ENCODE measurements at regions not wholly inside any gene's neighbourhood (a gene's known extent, or its start where the extent isn't known, plus 50 kb on each side); places are given as distances from the start of the nearest gene placed in this dataset.
"Not testable (repeated sequence)": the region's sequence is repeated elsewhere in the genome, so short reads cannot be mapped to it uniquely, and the experiment has no call there.

GRCh38 chr1:209095627-209096595, 487.6 kb upstream of the CAMK1G start:
- no peak for DNase-seq

- DNase-seq = no peak
These were observed 483.1 kb upstream of the CAMK1G start for GRCh38 chr1:209100460-209100859.

- DNase-seq = no peak
These were observed 482.4 kb upstream of the CAMK1G start for GRCh38 chr1:209101106-209101505.

GRCh38 chr1:209102120-209102519, 481.4 kb upstream of the CAMK1G start:
- no peak for DNase-seq

GRCh38 chr1:209102531-209102930, 481.0 kb upstream of the CAMK1G start:
- no peak for DNase-seq

DNA sequence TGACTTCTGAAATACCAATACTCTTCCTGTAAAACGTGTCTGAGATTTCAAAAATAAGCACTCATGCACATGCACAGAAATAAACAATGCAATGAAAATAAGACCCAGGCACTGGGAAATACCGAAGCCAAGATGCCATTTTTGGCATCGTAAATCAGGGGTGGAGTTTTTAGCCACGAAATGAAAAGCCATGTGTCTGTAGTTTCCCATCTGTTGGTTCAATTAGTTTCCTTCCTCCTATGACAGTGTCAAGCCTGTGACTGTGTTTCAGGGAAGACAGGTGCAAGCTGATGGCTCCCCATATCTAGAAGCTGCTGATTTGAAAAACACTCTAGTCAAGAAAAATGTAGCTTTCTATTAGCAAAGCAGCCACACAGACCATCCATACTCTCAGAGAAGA, 480.4 kb upstream of the CAMK1G start:
- DNase-seq = no peak

DNA sequence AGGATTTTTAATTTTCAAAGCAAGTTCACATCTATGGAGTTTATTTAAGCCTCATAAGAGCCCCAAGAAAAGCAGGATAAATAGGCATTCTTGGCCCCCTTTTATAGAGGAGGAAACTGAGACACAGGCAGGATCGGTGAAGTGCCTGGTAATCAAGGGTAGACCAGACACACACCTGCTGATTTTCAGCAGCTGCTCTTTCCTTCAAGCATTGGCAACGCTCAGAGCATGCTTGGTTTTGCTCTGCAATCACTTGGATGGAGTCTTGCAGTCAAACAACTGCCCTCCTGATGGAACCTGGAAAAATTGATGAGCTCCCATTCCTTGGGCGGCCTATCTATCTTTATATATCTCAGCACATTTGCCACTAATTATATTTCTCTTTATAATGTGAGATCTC, 478.9 kb upstream of the CAMK1G start:
- no peak for DNase-seq

GRCh38 chr1:209105701-209106100, 477.8 kb upstream of the CAMK1G start:
- no peak for DNase-seq

- no peak for DNase-seq
These were observed 477.2 kb upstream of the CAMK1G start for GRCh38 chr1:209106237-209106741.

- no peak for DNase-seq
These were observed 476.7 kb upstream of the CAMK1G start for GRCh38 chr1:209106861-209107260.

DNA sequence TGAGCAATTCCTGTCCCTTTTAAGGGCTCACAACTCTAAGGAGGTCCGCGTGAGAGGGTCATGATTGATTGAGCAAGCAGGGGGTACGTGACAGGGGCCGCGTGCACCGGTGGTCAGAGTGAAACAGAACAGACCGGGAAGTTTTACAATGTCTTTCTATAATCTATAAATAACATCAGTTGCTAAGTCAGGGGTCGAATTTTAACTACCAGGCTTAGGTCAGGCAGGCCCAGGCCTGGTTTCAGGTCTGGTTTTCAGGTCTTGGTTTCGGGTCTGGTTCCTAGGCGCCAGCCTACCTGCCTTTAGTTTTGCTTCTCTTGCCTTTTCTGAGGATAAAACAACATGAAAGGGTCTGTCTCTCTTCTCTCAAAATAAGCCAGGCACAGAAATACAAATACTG, 476.0 kb upstream of the CAMK1G start:
- no peak for DNase-seq

DNA sequence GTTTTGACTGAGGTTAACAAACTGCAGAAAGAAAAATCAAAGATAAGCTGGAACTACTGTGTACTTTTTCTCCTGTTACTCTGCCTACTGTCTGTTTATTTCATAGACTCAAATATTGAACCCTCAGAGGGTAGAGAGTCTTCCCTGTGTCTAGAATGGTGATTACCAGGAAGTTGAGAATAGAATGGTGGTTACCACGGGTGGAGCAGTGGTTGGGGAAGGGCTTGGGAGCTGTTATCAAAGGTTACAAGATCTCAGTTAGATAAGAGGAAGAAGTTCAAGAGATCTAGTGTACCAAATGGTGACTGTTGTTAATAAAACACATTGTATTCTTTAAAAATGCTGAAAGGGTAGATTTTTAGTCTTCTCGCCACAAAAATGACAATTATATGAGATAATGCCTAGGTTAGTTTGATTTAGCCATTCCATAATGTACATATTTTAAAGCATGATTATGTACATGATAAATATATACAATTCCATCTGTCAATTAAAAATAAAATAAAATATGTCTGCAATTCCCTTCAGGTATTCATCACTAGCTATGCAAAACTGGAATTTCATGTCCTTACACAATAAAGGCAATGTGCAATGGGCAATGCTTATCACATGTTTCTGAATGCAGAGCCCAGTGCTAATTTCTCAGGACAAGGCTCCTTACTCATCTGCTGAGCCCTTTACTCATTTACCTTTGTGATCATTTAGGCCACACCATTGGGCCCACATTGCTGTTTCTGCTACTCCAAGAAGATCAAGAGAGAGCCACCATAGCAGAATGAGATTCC, 474.3 kb upstream of the CAMK1G start:
- DNase-seq = no peak

- no peak for DNase-seq
These were observed 470.0 kb upstream of the CAMK1G start for GRCh38 chr1:209113521-209113920.

DNA sequence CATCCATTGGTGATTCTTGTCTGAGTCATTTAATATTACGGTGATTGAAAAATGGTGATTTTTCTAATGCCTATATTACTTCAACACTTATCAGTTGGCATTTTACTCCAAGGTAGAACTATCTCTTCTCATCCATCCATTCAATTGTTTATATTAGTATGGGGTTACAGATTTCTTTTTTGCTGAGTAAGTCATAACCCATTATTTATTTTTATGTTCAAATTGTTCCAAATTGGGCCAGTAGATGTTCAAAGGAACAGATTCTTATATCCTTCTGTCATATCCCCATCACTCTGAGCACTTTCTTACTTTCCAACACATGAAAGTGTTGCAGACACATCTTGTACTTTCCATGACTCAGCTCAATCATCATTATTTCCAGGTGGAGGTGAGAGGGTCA, 466.8 kb upstream of the CAMK1G start:
- DNase-seq = no peak

DNA sequence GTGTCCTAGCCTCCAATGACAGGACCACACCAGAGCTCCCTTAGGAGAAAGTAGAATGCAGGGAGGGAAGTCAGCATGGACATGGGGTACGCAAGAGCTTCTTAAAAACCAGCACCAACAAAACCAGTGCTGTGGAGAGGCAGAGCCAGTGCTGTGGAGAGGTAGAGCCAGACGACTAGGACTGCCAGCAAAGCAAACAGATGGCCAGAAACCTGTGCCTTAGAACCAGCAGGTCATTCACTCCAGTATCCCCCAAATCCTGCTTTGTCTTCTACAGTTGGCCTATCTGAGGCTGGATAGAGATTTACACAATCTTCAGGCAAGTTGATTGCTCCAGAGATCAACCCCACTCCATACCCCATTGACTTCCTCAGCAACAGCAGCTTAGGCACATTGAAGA, 459.9 kb upstream of the CAMK1G start:
- DNase-seq = no peak

- DNase-seq = not testable (repeated sequence)
These were observed 454.4 kb upstream of the CAMK1G start for GRCh38 chr1:209129091-209129490.

GRCh38 chr1:209130886-209131285, 452.6 kb upstream of the CAMK1G start:
- DNase-seq = no peak

DNA sequence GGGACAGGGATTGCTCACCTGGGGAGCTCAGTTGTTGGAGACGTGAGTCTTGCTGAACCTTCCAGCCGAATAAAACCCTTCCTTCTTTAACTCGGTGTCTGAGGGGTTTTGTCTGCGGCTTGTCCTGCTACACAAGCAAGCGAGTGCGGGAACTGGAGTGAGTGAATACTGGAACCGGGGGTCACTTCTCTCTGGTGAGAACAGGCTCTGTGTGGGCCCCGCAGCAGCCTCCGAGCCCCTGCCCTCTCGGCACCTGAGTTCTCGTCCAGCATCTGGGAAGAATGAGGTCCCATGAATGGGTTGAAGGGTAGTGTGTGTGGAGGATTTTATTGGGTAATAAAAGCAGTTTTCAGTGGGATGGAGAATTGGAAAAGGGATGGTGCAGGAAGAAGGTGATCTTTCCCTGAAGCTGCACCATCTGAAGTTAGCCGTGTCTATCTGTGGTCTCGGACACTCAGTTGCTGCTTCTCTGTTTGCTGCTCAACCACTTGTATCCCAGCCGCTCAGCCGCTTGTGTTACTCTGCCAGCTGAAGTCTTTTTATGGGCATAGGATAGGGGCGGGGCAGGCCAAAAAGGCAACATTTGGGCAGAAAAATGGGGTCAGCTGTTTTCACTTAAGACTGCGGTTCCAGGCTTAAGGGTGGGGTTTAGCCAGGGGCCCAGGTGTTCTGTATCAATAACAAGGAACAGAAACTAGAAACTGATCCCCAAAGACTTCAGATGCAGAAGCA, 450.6 kb upstream of the CAMK1G start:
- no peak for DNase-seq

DNA sequence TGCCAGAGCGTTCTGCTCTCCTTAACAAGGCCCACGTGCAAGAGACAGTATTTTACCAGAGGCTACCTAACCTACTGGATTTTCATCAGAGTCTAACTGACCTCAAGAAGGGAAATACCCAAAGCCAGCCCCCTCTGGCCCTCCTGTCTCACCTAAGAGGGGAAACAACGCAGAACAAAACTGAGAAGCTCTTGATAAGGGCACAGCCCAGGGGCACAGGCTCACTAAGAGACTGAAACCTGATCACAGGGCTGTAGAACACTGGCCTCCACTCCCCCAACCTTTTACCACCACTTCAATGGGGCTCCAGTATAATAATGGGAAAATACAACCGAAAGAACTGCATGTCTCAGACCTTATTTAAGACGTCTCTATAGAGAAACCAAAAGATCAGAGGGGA, 449.5 kb upstream of the CAMK1G start:
- no peak for DNase-seq

- DNase-seq = no peak
These were observed 439.6 kb upstream of the CAMK1G start for GRCh38 chr1:209143916-209144315.

DNA sequence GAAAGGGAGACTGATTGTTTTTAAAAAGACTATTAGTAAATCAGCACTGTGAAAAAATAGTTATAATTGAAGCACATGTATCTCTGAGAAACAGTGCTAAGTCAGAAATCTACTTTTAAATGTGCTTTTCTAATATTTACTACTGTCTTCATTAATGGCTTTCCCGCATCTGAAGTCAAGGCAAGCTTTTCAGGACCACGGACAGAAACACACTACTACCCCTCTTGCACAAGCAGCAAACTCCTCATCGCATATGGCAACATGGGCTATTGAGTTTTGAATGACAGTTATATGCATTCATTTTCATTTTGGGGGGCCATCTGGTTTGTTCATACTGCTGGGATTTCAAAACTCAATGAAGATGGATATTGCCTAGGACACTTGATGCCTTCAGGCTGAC, 433.4 kb upstream of the CAMK1G start:
- no peak for DNase-seq

- DNase-seq = no peak
These were observed 430.1 kb upstream of the CAMK1G start for GRCh38 chr1:209153411-209153810.

GRCh38 chr1:209154912-209155311, 428.6 kb upstream of the CAMK1G start:
- no peak for DNase-seq
